ENCODE measurements at regions not wholly inside any gene's neighbourhood (a gene's known extent, or its start where the extent isn't known, plus 50 kb on each side); places are given as distances from the start of the nearest gene placed in this dataset.

DNA sequence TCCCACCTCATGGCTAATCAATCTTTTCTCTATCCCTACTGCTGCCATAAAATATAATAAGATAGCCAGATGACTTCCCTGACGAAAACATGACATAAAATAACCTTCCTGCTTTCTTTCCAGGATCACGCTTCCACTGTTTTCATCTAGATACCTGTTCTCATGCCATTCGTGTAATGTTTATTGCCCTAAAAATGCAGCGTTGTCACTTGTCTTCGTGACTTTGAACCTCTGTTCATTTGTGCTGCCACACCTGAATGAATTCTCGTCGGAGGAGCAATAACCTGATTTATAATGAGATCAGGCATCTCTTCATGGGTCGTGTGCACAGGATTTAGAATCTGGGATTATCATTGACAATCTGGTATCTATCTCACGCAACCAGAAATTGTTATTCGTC lies 1401.9 kb downstream of the CDH11 start:
- H3K4me3 ChIP-seq (ENCODE audit: low read depth in 2 of 2, low read length in 2 of 2): no peak overlapping the region
- in situ Hi-C loops (cut with HindIII; ENCODE audit: low pct_unique_long_range_greater_than_20kb, low sequenced_read_pairs): no loop called here
- H3K9me3 ChIP-seq (ENCODE audit: control insufficient read depth, insufficient read depth, low read depth, low read length): no peaks in the 10 kb centered on the region
- intact Hi-C loops (cut with micrococcal nuclease; ENCODE audit: unreplicated experiment): no loop called here
- H3K27ac ChIP-seq (ENCODE audit: low read length): no peak overlapping the region
- H3K4me1 ChIP-seq (ENCODE audit: control insufficient read depth, insufficient read depth, low read length): no peaks in the 10 kb centered on the region
- CTCF ChIA-PET: no interaction called here
- DNase-seq (ENCODE audit: low read depth, low spot score) (no peak), ATAC-seq (no peak)
- H3K27me3 ChIP-seq (ENCODE audit: control insufficient read depth, insufficient read depth, low read length): no peaks in the 10 kb centered on the region
- POLR2A ChIA-PET: no interaction called here
- TF ChIP-seq SIN3A (IDR thresholded peaks at IDR 0.05; ENCODE audit: borderline replicate concordance, insufficient read depth, low read depth, low read length) (no peak), POLR2AphosphoS5 (IDR thresholded peaks at IDR 0.05; ENCODE audit: low read depth, low read length) (no peak), TCF7L2 (IDR thresholded peaks at IDR 0.05; ENCODE audit: low read depth, low read length) (no peak)
- TF ChIP-seq, protein P1, sequence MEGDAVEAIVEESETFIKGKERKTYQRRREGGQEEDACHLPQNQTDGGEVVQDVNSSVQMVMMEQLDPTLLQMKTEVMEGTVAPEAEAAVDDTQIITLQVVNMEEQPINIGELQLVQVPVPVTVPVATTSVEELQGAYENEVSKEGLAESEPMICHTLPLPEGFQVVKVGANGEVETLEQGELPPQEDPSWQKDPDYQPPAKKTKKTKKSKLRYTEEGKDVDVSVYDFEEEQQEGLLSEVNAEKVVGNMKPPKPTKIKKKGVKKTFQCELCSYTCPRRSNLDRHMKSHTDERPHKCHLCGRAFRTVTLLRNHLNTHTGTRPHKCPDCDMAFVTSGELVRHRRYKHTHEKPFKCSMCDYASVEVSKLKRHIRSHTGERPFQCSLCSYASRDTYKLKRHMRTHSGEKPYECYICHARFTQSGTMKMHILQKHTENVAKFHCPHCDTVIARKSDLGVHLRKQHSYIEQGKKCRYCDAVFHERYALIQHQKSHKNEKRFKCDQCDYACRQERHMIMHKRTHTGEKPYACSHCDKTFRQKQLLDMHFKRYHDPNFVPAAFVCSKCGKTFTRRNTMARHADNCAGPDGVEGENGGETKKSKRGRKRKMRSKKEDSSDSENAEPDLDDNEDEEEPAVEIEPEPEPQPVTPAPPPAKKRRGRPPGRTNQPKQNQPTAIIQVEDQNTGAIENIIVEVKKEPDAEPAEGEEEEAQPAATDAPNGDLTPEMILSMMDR (IDR thresholded peaks at IDR 0.05): no peak
- TF ChIP-seq, protein P2, sequence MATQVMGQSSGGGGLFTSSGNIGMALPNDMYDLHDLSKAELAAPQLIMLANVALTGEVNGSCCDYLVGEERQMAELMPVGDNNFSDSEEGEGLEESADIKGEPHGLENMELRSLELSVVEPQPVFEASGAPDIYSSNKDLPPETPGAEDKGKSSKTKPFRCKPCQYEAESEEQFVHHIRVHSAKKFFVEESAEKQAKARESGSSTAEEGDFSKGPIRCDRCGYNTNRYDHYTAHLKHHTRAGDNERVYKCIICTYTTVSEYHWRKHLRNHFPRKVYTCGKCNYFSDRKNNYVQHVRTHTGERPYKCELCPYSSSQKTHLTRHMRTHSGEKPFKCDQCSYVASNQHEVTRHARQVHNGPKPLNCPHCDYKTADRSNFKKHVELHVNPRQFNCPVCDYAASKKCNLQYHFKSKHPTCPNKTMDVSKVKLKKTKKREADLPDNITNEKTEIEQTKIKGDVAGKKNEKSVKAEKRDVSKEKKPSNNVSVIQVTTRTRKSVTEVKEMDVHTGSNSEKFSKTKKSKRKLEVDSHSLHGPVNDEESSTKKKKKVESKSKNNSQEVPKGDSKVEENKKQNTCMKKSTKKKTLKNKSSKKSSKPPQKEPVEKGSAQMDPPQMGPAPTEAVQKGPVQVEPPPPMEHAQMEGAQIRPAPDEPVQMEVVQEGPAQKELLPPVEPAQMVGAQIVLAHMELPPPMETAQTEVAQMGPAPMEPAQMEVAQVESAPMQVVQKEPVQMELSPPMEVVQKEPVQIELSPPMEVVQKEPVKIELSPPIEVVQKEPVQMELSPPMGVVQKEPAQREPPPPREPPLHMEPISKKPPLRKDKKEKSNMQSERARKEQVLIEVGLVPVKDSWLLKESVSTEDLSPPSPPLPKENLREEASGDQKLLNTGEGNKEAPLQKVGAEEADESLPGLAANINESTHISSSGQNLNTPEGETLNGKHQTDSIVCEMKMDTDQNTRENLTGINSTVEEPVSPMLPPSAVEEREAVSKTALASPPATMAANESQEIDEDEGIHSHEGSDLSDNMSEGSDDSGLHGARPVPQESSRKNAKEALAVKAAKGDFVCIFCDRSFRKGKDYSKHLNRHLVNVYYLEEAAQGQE (IDR thresholded peaks at IDR 0.05; ENCODE audit: insufficient read depth in 1 of 2, low read depth in 2 of 2, low read length in 1 of 2): no peak
- BruUV-seq (replicated peaks): no TSS peak
- no peaks in the 10 kb centered on the region for H3K36me3 ChIP-seq (ENCODE audit: control insufficient read depth, insufficient read depth, low read length)

DNA sequence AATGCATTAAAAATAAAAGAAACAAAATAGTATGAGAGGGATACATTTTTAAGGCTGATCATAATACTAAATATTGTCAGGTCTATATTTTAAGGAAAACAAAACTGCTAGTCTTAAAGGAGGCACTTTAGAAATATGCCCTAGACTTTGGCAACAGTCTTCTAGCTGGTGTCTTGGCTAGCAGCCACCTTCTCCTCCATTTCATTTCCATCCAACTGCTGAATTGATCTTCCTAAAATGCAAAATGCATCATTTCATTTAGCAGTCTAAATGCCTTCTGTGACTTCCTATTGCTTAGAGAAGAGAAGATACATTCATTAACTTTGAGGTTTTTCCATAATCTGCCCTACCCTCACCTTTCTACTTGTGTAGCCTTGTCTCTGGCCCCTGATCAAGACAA lies 1404.1 kb downstream of the CDH11 start:
- TF ChIP-seq, protein P1 (IDR thresholded peaks at IDR 0.05): no peak
- TF ChIP-seq, protein P2 (IDR thresholded peaks at IDR 0.05; ENCODE audit: insufficient read depth in 1 of 2, low read depth in 2 of 2, low read length in 1 of 2): no peak
- TF ChIP-seq TCF7L2 (IDR thresholded peaks at IDR 0.05; ENCODE audit: low read depth, low read length) (no peak), POLR2AphosphoS5 (IDR thresholded peaks at IDR 0.05; ENCODE audit: low read depth, low read length) (no peak), SIN3A (IDR thresholded peaks at IDR 0.05; ENCODE audit: borderline replicate concordance, insufficient read depth, low read depth, low read length) (no peak)
- Histone ChIP-seq H3K27me3 (ENCODE audit: control insufficient read depth, insufficient read depth, low read length) (no peaks in the 10 kb centered on the region), H3K4me3 (ENCODE audit: low read depth in 2 of 2, low read length in 2 of 2) (no peak overlapping the region), H3K4me1 (ENCODE audit: control insufficient read depth, insufficient read depth, low read length) (no peaks in the 10 kb centered on the region), H3K9me3 (ENCODE audit: control insufficient read depth, insufficient read depth, low read depth, low read length) (no peaks in the 10 kb centered on the region), H3K36me3 (ENCODE audit: control insufficient read depth, insufficient read depth, low read length) (no peaks in the 10 kb centered on the region), H3K27ac (ENCODE audit: low read length) (no peak overlapping the region)
- intact Hi-C loops (cut with micrococcal nuclease; ENCODE audit: unreplicated experiment): no loop called here
- POLR2A ChIA-PET: no interaction called here
- ATAC-seq: no peak
- no peak for DNase-seq (ENCODE audit: low read depth, low spot score)
- in situ Hi-C loops (cut with HindIII; ENCODE audit: low pct_unique_long_range_greater_than_20kb, low sequenced_read_pairs): no loop called here
- no TSS peak for BruUV-seq (replicated peaks)
- CTCF ChIA-PET: no interaction called here
